ENCODE measurements at regions not wholly inside any gene's neighbourhood (a gene's known extent, or its start where the extent isn't known, plus 50 kb on each side); places are given as distances from the start of the nearest gene placed in this dataset.
A peak's percentile ranks its signal among the peaks of the same experiment; 100 is the strongest.

GRCh38 chr3:111359261-111360030 lies 182.6 kb upstream of the CD96 start:
- no peak overlapping the region for H3K4me3 ChIP-seq
- peaks cover 0 to 9% (median 0%) of the 10 kb centered on the region in 11 experiments; a peak in 6 of 22 replicates for H3K9me3 ChIP-seq (replicated peaks in 1 of 11)
- TF ChIP-seq Cebpa-rat (IDR thresholded peaks at IDR 0.05) = no peak
- no peaks in the 10 kb centered on the region for H3K27me3 ChIP-seq
- H3K36me3 ChIP-seq = no peaks in the 10 kb centered on the region
- H3K4me2 ChIP-seq = no peak overlapping the region
- no peak overlapping the region for H3K9ac ChIP-seq
- H4K20me1 ChIP-seq = no peaks in the 10 kb centered on the region
- 0 out of 20 replicates have a peak, but pooled peaks cover 0 to 6% (median 0%) of the 10 kb centered on the region in 10 experiments for H3K4me1 ChIP-seq
- H3K27ac ChIP-seq = no peak overlapping the region

GRCh38 chr3:111362381-111363009 lies 179.5 kb upstream of the CD96 start:
- Histone ChIP-seq H3K27me3 (no peaks in the 10 kb centered on the region), H3K4me2 (peak overlapping the region in 1 of 11 experiments; percentile 22; a peak in 1 of 22 replicates), H3K4me3 (no peak overlapping the region), H3K9ac (no peak overlapping the region), H3K27ac (no peak overlapping the region), H3K36me3 (no peaks in the 10 kb centered on the region), H3K9me3 (replicated peaks in 1 of 11) (peaks cover 0 to 4% (median 0%) of the 10 kb centered on the region in 11 experiments; a peak in 1 of 22 replicates), H4K20me1 (no peaks in the 10 kb centered on the region), H3K4me1 (0 out of 20 replicates have a peak, but pooled peaks cover 0 to 6% (median 0%) of the 10 kb centered on the region in 10 experiments)
- no peak for TF ChIP-seq Cebpa-rat (IDR thresholded peaks at IDR 0.05)

DNA sequence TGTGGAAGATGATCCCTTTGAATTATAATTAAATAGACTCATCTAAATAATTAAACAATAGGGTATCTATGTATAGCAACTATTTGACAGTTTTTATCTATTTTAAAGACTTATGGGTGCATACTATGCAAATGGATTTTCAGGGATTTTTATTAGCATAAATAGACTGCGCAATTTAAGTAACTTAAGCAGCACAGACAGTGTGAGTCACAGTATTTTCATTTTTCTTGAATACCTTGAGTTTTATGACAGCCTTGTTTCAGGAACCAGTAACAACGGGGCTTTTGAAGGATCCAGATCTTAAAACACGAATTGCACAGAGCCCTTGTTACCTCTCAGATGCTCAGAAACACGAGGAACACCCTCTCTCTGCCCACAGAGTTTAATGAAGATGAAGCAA lies 175.5 kb upstream of the CD96 start:
- Histone ChIP-seq H3K9me3 (replicated peaks in 1 of 11) (peaks cover 6 to 15% (median 7%) of the 10 kb centered on the region in 11 experiments), H3K4me3 (no peak overlapping the region), H3K4me1 (0 out of 20 replicates have a peak, but pooled peaks cover 0 to 6% (median 0%) of the 10 kb centered on the region in 10 experiments), H3K9ac (no peak overlapping the region), H3K27me3 (no peaks in the 10 kb centered on the region), H4K20me1 (no peaks in the 10 kb centered on the region), H3K36me3 (no peaks in the 10 kb centered on the region), H3K4me2 (no peak overlapping the region), H3K27ac (no peak overlapping the region)
- no peak for TF ChIP-seq Cebpa-rat (IDR thresholded peaks at IDR 0.05)

- peaks cover 20 to 30% (median 23%) of the 10 kb centered on the region in 11 experiments for H3K9me3 ChIP-seq (replicated peaks in 1 of 11)
- no peak for TF ChIP-seq Cebpa-rat (IDR thresholded peaks at IDR 0.05)
- no peaks in the 10 kb centered on the region for H3K27me3 ChIP-seq
- no peak overlapping the region for H3K4me2 ChIP-seq
- H4K20me1 ChIP-seq = no peaks in the 10 kb centered on the region
- no peak overlapping the region for H3K27ac ChIP-seq
- H3K4me3 ChIP-seq = no peak overlapping the region
- H3K36me3 ChIP-seq = no peaks in the 10 kb centered on the region
- H3K4me1 ChIP-seq = no peaks in the 10 kb centered on the region
- H3K9ac ChIP-seq = no peak overlapping the region
Measured at GRCh38 chr3:111368056-111368455, 173.9 kb upstream of the CD96 start.

DNA sequence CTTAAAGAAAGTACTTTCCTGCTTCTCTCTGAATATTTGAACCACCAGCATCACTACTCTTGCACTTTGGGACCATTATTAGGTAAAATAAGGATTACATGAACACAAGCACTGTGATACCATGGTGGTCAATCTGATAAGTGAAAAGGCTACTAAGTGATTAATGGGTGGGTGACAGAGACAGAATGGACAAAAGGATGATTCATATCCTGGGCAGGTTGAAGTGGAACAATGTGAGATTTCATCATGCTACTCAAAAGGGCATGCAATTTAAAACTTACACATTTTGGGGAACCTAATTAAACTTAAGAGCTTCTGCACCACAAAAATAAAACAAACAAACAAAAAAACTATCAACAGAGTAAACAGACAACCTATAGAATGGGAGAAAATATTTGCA lies 172.0 kb upstream of the CD96 start:
- no peaks in the 10 kb centered on the region for H3K36me3 ChIP-seq
- H3K9me3 ChIP-seq (replicated peaks in 1 of 11) = peaks cover 33 to 47% (median 37%) of the 10 kb centered on the region in 11 experiments
- no peaks in the 10 kb centered on the region for H4K20me1 ChIP-seq
- no peaks in the 10 kb centered on the region for H3K4me1 ChIP-seq
- no peak overlapping the region for H3K9ac ChIP-seq
- H3K27ac ChIP-seq = no peak overlapping the region
- TF ChIP-seq Cebpa-rat (IDR thresholded peaks at IDR 0.05) = no peak
- H3K4me2 ChIP-seq = no peak overlapping the region
- H3K27me3 ChIP-seq = no peaks in the 10 kb centered on the region
- H3K4me3 ChIP-seq = no peak overlapping the region

GRCh38 chr3:111373239-111373638 lies 168.8 kb upstream of the CD96 start:
- peaks cover 33 to 54% (median 52%) of the 10 kb centered on the region in 11 experiments for H3K9me3 ChIP-seq (replicated peaks in 1 of 11)
- H3K4me1 ChIP-seq = no peaks in the 10 kb centered on the region
- H3K27me3 ChIP-seq = no peaks in the 10 kb centered on the region
- H3K4me2 ChIP-seq = no peak overlapping the region
- H3K27ac ChIP-seq = no peak overlapping the region
- no peak overlapping the region for H3K9ac ChIP-seq
- H3K4me3 ChIP-seq = no peak overlapping the region
- TF ChIP-seq Cebpa-rat (IDR thresholded peaks at IDR 0.05) = no peak
- no peaks in the 10 kb centered on the region for H3K36me3 ChIP-seq
- H4K20me1 ChIP-seq = no peaks in the 10 kb centered on the region

- H3K27me3 ChIP-seq = no peaks in the 10 kb centered on the region
- H3K9me3 ChIP-seq (replicated peaks in 1 of 11) = peaks cover 33 to 54% (median 52%) of the 10 kb centered on the region in 11 experiments
- H4K20me1 ChIP-seq = no peaks in the 10 kb centered on the region
- H3K27ac ChIP-seq = no peak overlapping the region
- no peaks in the 10 kb centered on the region for H3K36me3 ChIP-seq
- no peak overlapping the region for H3K9ac ChIP-seq
- no peak overlapping the region for H3K4me2 ChIP-seq
- no peaks in the 10 kb centered on the region for H3K4me1 ChIP-seq
- TF ChIP-seq Cebpa-rat (IDR thresholded peaks at IDR 0.05) = no peak
- no peak overlapping the region for H3K4me3 ChIP-seq
Measured at GRCh38 chr3:111373861-111374260, 168.1 kb upstream of the CD96 start.

GRCh38 chr3:111385971-111386495 lies 156.0 kb upstream of the CD96 start:
- H3K27ac ChIP-seq = no peak overlapping the region
- H3K36me3 ChIP-seq = no peaks in the 10 kb centered on the region
- H4K20me1 ChIP-seq = no peaks in the 10 kb centered on the region
- H3K4me2 ChIP-seq = no peak overlapping the region
- no peak overlapping the region for H3K4me3 ChIP-seq
- no peaks in the 10 kb centered on the region for H3K27me3 ChIP-seq
- TF ChIP-seq Cebpa-rat (IDR thresholded peaks at IDR 0.05) = no peak
- no peaks in the 10 kb centered on the region for H3K4me1 ChIP-seq
- H3K9me3 ChIP-seq (replicated peaks in 1 of 11) = peaks cover 0 to 3% (median 0%) of the 10 kb centered on the region in 11 experiments; a peak in 1 of 22 replicates
- no peak overlapping the region for H3K9ac ChIP-seq

GRCh38 chr3:111392894-111393398 lies 149.1 kb upstream of the CD96 start:
- TF ChIP-seq Cebpa-rat (IDR thresholded peaks at IDR 0.05) = no peak
- no peaks in the 10 kb centered on the region for H3K27me3 ChIP-seq
- no peak overlapping the region for H3K9ac ChIP-seq
- no peak overlapping the region for H3K4me2 ChIP-seq
- H3K4me3 ChIP-seq = no peak overlapping the region
- peaks cover 6 to 19% (median 14%) of the 10 kb centered on the region in 11 experiments; a peak in 18 of 22 replicates for H3K9me3 ChIP-seq (replicated peaks in 1 of 11)
- no peaks in the 10 kb centered on the region for H4K20me1 ChIP-seq
- H3K4me1 ChIP-seq = no peaks in the 10 kb centered on the region
- no peaks in the 10 kb centered on the region for H3K36me3 ChIP-seq
- no peak overlapping the region for H3K27ac ChIP-seq
